GM18861 (cell line): ENCODE measurements at regions not wholly inside any gene's neighbourhood (a gene's known extent, or its start where the extent isn't known, plus 50 kb on each side); places are given as distances from the start of the nearest gene placed in this dataset.

Experiments used
- ATAC-seq: cut with Tn5 transposase; IDR thresholded peaks from one replicate; pipeline ENCODE4 v1.9.1; 2021; ENCODE audit not compliant: unreplicated experiment

- ATAC-seq: no peak
These were observed 547.4 kb upstream of the CXADR start for GRCh38 chr21:16965424-16965823.

GRCh38 chr21:16968436-16968835 lies 544.4 kb upstream of the CXADR start:
- ATAC-seq: no peak

GRCh38 chr21:16969636-16970035 lies 543.2 kb upstream of the CXADR start:
- ATAC-seq: no peak

- ATAC-seq: no peak
These were observed 538.8 kb upstream of the CXADR start for GRCh38 chr21:16974060-16974459.

GRCh38 chr21:16976193-16976592 lies 536.6 kb upstream of the CXADR start:
- no peak for ATAC-seq

GRCh38 chr21:16978309-16978895 lies 534.4 kb upstream of the CXADR start:
- no peak for ATAC-seq

GRCh38 chr21:16979574-16979973 lies 533.3 kb upstream of the CXADR start:
- ATAC-seq: no peak

GRCh38 chr21:16983420-16983819 lies 529.4 kb upstream of the CXADR start:
- no peak for ATAC-seq

- no peak for ATAC-seq
These were observed 520.4 kb upstream of the CXADR start for GRCh38 chr21:16992448-16992847.

- ATAC-seq: no peak
These were observed 519.3 kb upstream of the CXADR start for GRCh38 chr21:16993416-16994038.

- ATAC-seq: no peak
These were observed 510.1 kb upstream of the CXADR start for GRCh38 chr21:17002594-17003257.

GRCh38 chr21:17003258-17003615 lies 509.6 kb upstream of the CXADR start:
- no peak for ATAC-seq

GRCh38 chr21:17003763-17004373 lies 509.0 kb upstream of the CXADR start:
- ATAC-seq: no peak

- no peak for ATAC-seq
These were observed 480.6 kb upstream of the CXADR start for GRCh38 chr21:17032141-17032655.

GRCh38 chr21:17044696-17045095 lies 468.1 kb upstream of the CXADR start:
- ATAC-seq: no peak

- no peak for ATAC-seq
These were observed 467.5 kb upstream of the CXADR start for GRCh38 chr21:17045214-17045853.

GRCh38 chr21:17048974-17049373 lies 463.9 kb upstream of the CXADR start:
- ATAC-seq: no peak

- no peak for ATAC-seq
These were observed 462.7 kb upstream of the CXADR start for GRCh38 chr21:17050156-17050555.

GRCh38 chr21:17050646-17051045 lies 462.2 kb upstream of the CXADR start:
- no peak for ATAC-seq

GRCh38 chr21:17051054-17051453 lies 461.8 kb upstream of the CXADR start:
- ATAC-seq: no peak

GRCh38 chr21:17053321-17053720 lies 459.5 kb upstream of the CXADR start:
- no peak for ATAC-seq
